SK-N-SH (cell line): ENCODE measurements at regions not wholly inside any gene's neighbourhood (a gene's known extent, or its start where the extent isn't known, plus 50 kb on each side); places are given as distances from the start of the nearest gene placed in this dataset.
A peak's percentile ranks its signal among the peaks of the same experiment; 100 is the strongest.

Experiments used
- CTCF ChIP-seq: fragments of 200-600 bp; sonication (generic); IDR thresholded peaks from 2 replicates; pipeline ENCODE4 v1.6.1; 2017; ENCODE audit warnings: antibody characterized with exemption, mild to moderate bottlenecking, moderate library complexity
- ELF1 ChIP-seq: IDR thresholded peaks from 2 replicates; pipeline ENCODE4 v1.4.0; 2012
- EP300 ChIP-seq, 2 experiments: IDR thresholded peaks; 2 replicates each; pipeline versions ENCODE4 v1.4.0 to v1.6.1; 2012; ENCODE audit warnings: borderline replicate concordance in 1 of 2, low read depth in 1 of 2, low read length in 1 of 2
- EZH2phosphoT487 ChIP-seq: fragments of 200-600 bp; sonication (generic); IDR thresholded peaks from 2 replicates; pipeline ENCODE4 v1.6.1; 2017; ENCODE audit warnings: low read depth, mixed run types, mild to moderate bottlenecking, antibody characterized with exemption, moderate library complexity, borderline replicate concordance
- FOXM1 ChIP-seq: IDR thresholded peaks from 2 replicates; pipeline ENCODE4 v1.4.0; 2012; ENCODE audit warnings: low read depth, mild to moderate bottlenecking
- GABPA ChIP-seq: IDR thresholded peaks from 2 replicates; pipeline ENCODE4 v1.4.0; 2012; ENCODE audit warnings: low read depth, mild to moderate bottlenecking
- MXI1 ChIP-seq: IDR thresholded peaks from 2 replicates; pipeline ENCODE4 v1.6.1; 2012; ENCODE audit warnings: mild to moderate bottlenecking, low read depth, low read length, improper control_type of control experiment
- POLR2AphosphoS5 ChIP-seq: IDR thresholded peaks from 2 replicates; pipeline ENCODE4 v1.6.1; 2012; ENCODE audit warnings: low read depth, low read length
- RAD21 ChIP-seq: IDR thresholded peaks from 2 replicates; pipeline ENCODE4 v1.6.1; 2012; ENCODE audit warnings: mild to moderate bottlenecking, low read length
- REST ChIP-seq: IDR thresholded peaks from 2 replicates; pipeline ENCODE4 v1.6.1; 2012; ENCODE audit warnings: mild to moderate bottlenecking, low read depth, low read length, moderate library complexity
- SMC3 ChIP-seq: IDR thresholded peaks from 2 replicates; pipeline ENCODE4 v1.6.1; 2012; ENCODE audit warnings: low read depth, low read length, improper control_type of control experiment
- TAF1 ChIP-seq: IDR thresholded peaks from 2 replicates; pipeline ENCODE4 v1.6.1; 2012; ENCODE audit warnings: low read depth, mild to moderate bottlenecking, low read length, moderate library complexity, borderline replicate concordance
- USF2 ChIP-seq: fragments of 150-350 bp; IDR thresholded peaks from 2 replicates; pipeline ENCODE4 v1.6.1; 2017; ENCODE audit warnings: antibody characterized with exemption, low read length, low read depth, borderline replicate concordance

GRCh38 chr9:82598241-82599039, 464.5 kb downstream of the RASEF start:
- TF ChIP-seq CTCF (no peak), POLR2AphosphoS5 (no peak), EP300 (IDR thresholded peaks at IDR 0.05; ENCODE audit: borderline replicate concordance in 1 of 2, low read depth in 1 of 2, low read length in 1 of 2) (peak in 1 of 2 experiments; percentile 98; a peak in 2 of 4 replicates), REST (no peak), GABPA (no peak), USF2 (no peak), RAD21 (peak; percentile 41), ELF1 (no peak), MXI1 (peak; percentile 46; the same call in 1 of the 2 replicates), TAF1 (no peak), FOXM1 (no peak), SMC3 (no peak), EZH2phosphoT487 (no peak)
